Hepatocyte (in vitro differentiated cells): ENCODE measurements at regions not wholly inside any gene's neighbourhood (a gene's known extent, or its start where the extent isn't known, plus 50 kb on each side); places are given as distances from the start of the nearest gene placed in this dataset.
"Not testable (repeated sequence)": the region's sequence is repeated elsewhere in the genome, so short reads cannot be mapped to it uniquely, and the experiment has no call there.

Source experiments
- DNase-seq: peaks from one replicate; pipeline ENCODE4 v3.0.0-alpha.2; 2016; ENCODE audit warnings: low spot score
- H2AFZ ChIP-seq: fragments of 200-600 bp; sonication (generic); 2 replicates; pipeline ENCODE4 v1.6.0; 2016; ENCODE audit warnings: antibody characterized with exemption, mild to moderate bottlenecking
- H3K27ac ChIP-seq: fragments of 200-600 bp; sonication (generic); 2 replicates; pipeline ENCODE4 v1.5.1; 2016; ENCODE audit warnings: mild to moderate bottlenecking
- H3K27me3 ChIP-seq: fragments of 200-600 bp; sonication (generic); 2 replicates; pipeline ENCODE4 v1.6.1; 2016
- H3K36me3 ChIP-seq: fragments of 200-600 bp; sonication (generic); replicated peaks from 2 replicates; pipeline ENCODE4 v1.5.1; 2016; ENCODE audit warnings: low read depth; ENCODE audit not compliant: insufficient read depth
- H3K4me1 ChIP-seq: fragments of 200-600 bp; sonication (generic); 2 replicates; pipeline ENCODE4 v1.5.1; 2016; ENCODE audit warnings: mild to moderate bottlenecking, moderate library complexity; ENCODE audit not compliant: insufficient read depth
- H3K4me2 ChIP-seq: fragments of 200-600 bp; sonication (generic); 2 replicates; pipeline ENCODE4 v1.6.0; 2016
- H3K4me3 ChIP-seq: fragments of 200-600 bp; sonication (generic); 2 replicates; pipeline ENCODE4 v1.5.1; 2016; ENCODE audit warnings: mild to moderate bottlenecking
- H3K79me2 ChIP-seq: fragments of 200-600 bp; sonication (generic); 2 replicates; pipeline ENCODE4 v1.6.0; 2017; ENCODE audit warnings: mild to moderate bottlenecking
- H3K9me2 ChIP-seq: fragments of 200-600 bp; sonication (generic); replicated peaks from 2 replicates; pipeline ENCODE4 v1.6.0; 2017; ENCODE audit warnings: mild to moderate bottlenecking; ENCODE audit not compliant: insufficient read depth
- H3K9me3 ChIP-seq: fragments of 200-600 bp; sonication (generic); 2 replicates; pipeline ENCODE4 v1.5.1; 2016; ENCODE audit warnings: low read depth, mild to moderate bottlenecking
- H4K20me1 ChIP-seq: fragments of 200-600 bp; sonication (generic); 2 replicates; pipeline ENCODE4 v1.6.0; 2016; ENCODE audit warnings: mild to moderate bottlenecking; ENCODE audit not compliant: insufficient read depth, poor library complexity, severe bottlenecking
- WGBS: methylation state at CpG from one replicate; pipeline ENCODE4 v1.1.6; 2016; ENCODE audit warnings: low lambda C conversion rate; ENCODE audit errors: missing lambda C conversion rate; 5-methylcytosine and 5-hydroxymethylcytosine counted together

- not testable (repeated sequence) for H3K36me3 ChIP-seq, H3K27ac ChIP-seq, H4K20me1 ChIP-seq, H3K9me2 ChIP-seq, DNase-seq, H3K4me1 ChIP-seq, H3K4me2 ChIP-seq, H3K9me3 ChIP-seq, H3K27me3 ChIP-seq, H3K79me2 ChIP-seq, H2AFZ ChIP-seq, H3K4me3 ChIP-seq
- WGBS = 89% methylated on average over 17 of the region's 32 CpGs
Observed at GRCh38 chr17:22044706-22045246, 352.5 kb downstream of the KCNJ18 start.

- H3K79me2 ChIP-seq, H3K9me2 ChIP-seq, H3K27me3 ChIP-seq, H3K27ac ChIP-seq, H3K36me3 ChIP-seq, H3K4me2 ChIP-seq, H4K20me1 ChIP-seq, H3K4me3 ChIP-seq, H2AFZ ChIP-seq, H3K4me1 ChIP-seq, H3K9me3 ChIP-seq, DNase-seq: not testable (repeated sequence)
- WGBS = 64% methylated on average over 6 of the region's 6 CpGs
Observed at GRCh38 chr17:22047521-22047920, 355.2 kb downstream of the KCNJ18 start.

GRCh38 chr17:22048226-22048625 is 355.9 kb downstream of the KCNJ18 start:
- DNase-seq, H3K27ac ChIP-seq, H3K9me3 ChIP-seq, H3K36me3 ChIP-seq, H3K4me3 ChIP-seq, H4K20me1 ChIP-seq, H3K9me2 ChIP-seq, H2AFZ ChIP-seq, H3K27me3 ChIP-seq, H3K4me2 ChIP-seq, H3K4me1 ChIP-seq, H3K79me2 ChIP-seq: not testable (repeated sequence)
- 55% methylated on average over 5 of the region's 5 CpGs for WGBS

GRCh38 chr17:22050766-22051165 is 358.4 kb downstream of the KCNJ18 start:
- 31% methylated on average over 2 of the region's 3 CpGs for WGBS
- not testable (repeated sequence) for H3K4me2 ChIP-seq, H3K27me3 ChIP-seq, H3K9me2 ChIP-seq, H2AFZ ChIP-seq, H3K4me1 ChIP-seq, H4K20me1 ChIP-seq, H3K27ac ChIP-seq, H3K36me3 ChIP-seq, H3K4me3 ChIP-seq, H3K9me3 ChIP-seq, DNase-seq, H3K79me2 ChIP-seq

GRCh38 chr17:22052715-22053114 is 360.4 kb downstream of the KCNJ18 start:
- H3K9me3 ChIP-seq, H3K4me1 ChIP-seq, H3K9me2 ChIP-seq, H3K4me2 ChIP-seq, H3K27ac ChIP-seq, DNase-seq, H2AFZ ChIP-seq, H3K36me3 ChIP-seq, H3K79me2 ChIP-seq, H3K4me3 ChIP-seq, H4K20me1 ChIP-seq, H3K27me3 ChIP-seq: not testable (repeated sequence)

GRCh38 chr17:22056566-22056965 is 364.2 kb downstream of the KCNJ18 start:
- DNase-seq, H3K27ac ChIP-seq, H3K9me2 ChIP-seq, H3K4me1 ChIP-seq, H3K79me2 ChIP-seq, H2AFZ ChIP-seq, H3K9me3 ChIP-seq, H4K20me1 ChIP-seq, H3K4me3 ChIP-seq, H3K27me3 ChIP-seq, H3K36me3 ChIP-seq, H3K4me2 ChIP-seq: not testable (repeated sequence)
- 60% methylated on average over 1 of the region's 1 CpG for WGBS

GRCh38 chr17:22075918-22076317 is 383.6 kb downstream of the KCNJ18 start:
- not testable (repeated sequence) for H3K4me3 ChIP-seq, H3K9me2 ChIP-seq, H3K9me3 ChIP-seq, DNase-seq, H3K79me2 ChIP-seq, H4K20me1 ChIP-seq, H3K27ac ChIP-seq, H3K27me3 ChIP-seq, H3K4me1 ChIP-seq, H3K4me2 ChIP-seq, H3K36me3 ChIP-seq, H2AFZ ChIP-seq
- 86% methylated on average over 4 of the region's 4 CpGs for WGBS

GRCh38 chr17:22088589-22088988 is 396.3 kb downstream of the KCNJ18 start:
- not testable (repeated sequence) for H3K4me3 ChIP-seq, H4K20me1 ChIP-seq, H3K4me1 ChIP-seq, H3K9me2 ChIP-seq, H2AFZ ChIP-seq, H3K9me3 ChIP-seq, H3K4me2 ChIP-seq, H3K79me2 ChIP-seq, H3K27me3 ChIP-seq, H3K27ac ChIP-seq, H3K36me3 ChIP-seq, DNase-seq
- WGBS = 74% methylated on average over 11 of the region's 12 CpGs
